DOHH2 (cell line): ENCODE measurements at regions not wholly inside any gene's neighbourhood (a gene's known extent, or its start where the extent isn't known, plus 50 kb on each side); places are given as distances from the start of the nearest gene placed in this dataset.

Experiments
- H3F3A ChIP-seq: fragments of 200-600 bp; sonication (generic), shearing (Covaris generic); 2 replicates; pipeline ENCODE4 v1.6.0; 2016; ENCODE audit warnings: antibody characterized with exemption, mild to moderate bottlenecking; ENCODE audit not compliant: control insufficient read depth, insufficient read depth
- H3K27ac ChIP-seq: fragments of 200-600 bp; sonication (generic); 2 replicates; pipeline ENCODE4 v1.5.1; 2014; ENCODE audit warnings: low read depth, mild to moderate bottlenecking, low read length, moderate library complexity
- H3K27me3 ChIP-seq: fragments of 200-600 bp; sonication (generic); 2 replicates; pipeline ENCODE4 v1.6.1; 2014; ENCODE audit warnings: mild to moderate bottlenecking, low read length, mixed read lengths; ENCODE audit not compliant: control insufficient read depth
- H3K36me3 ChIP-seq: fragments of 200-600 bp; sonication (generic); 2 replicates; pipeline ENCODE4 v1.6.1; 2014; ENCODE audit warnings: mild to moderate bottlenecking, low read length, moderate library complexity, mixed read lengths; ENCODE audit not compliant: control insufficient read depth
- H3K4me1 ChIP-seq: fragments of 200-600 bp; sonication (generic); 2 replicates; pipeline ENCODE4 v1.6.1; 2014; ENCODE audit warnings: mild to moderate bottlenecking, low read length, mixed read lengths; ENCODE audit not compliant: control insufficient read depth
- H3K4me2 ChIP-seq: fragments of 200-600 bp; sonication (generic); 2 replicates; pipeline ENCODE4 v1.6.0; 2014; ENCODE audit warnings: mild to moderate bottlenecking, low read length, moderate library complexity
- H3K4me3 ChIP-seq: fragments of 200-600 bp; sonication (generic); 2 replicates; pipeline ENCODE4 v1.5.1; 2014; ENCODE audit warnings: mild to moderate bottlenecking, low read length, mixed read lengths
- H3K79me2 ChIP-seq: fragments of 200-600 bp; sonication (generic); 2 replicates; pipeline ENCODE4 v1.6.1; 2014; ENCODE audit warnings: mild to moderate bottlenecking, low read length, mixed read lengths; ENCODE audit not compliant: control insufficient read depth
- H3K9me2 ChIP-seq: fragments of 200-600 bp; sonication (generic); replicated peaks from 2 replicates; pipeline ENCODE4 v1.6.1; 2014; ENCODE audit warnings: mild to moderate bottlenecking, low read length, mixed read lengths; ENCODE audit not compliant: control insufficient read depth
- H3K9me3 ChIP-seq: fragments of 200-600 bp; sonication (generic); 2 replicates; pipeline ENCODE4 v1.6.1; 2014; ENCODE audit warnings: antibody characterized with exemption, low read length, mixed read lengths; ENCODE audit not compliant: control insufficient read depth, insufficient read depth
- H4K20me1 ChIP-seq: fragments of 200-600 bp; sonication (generic); 2 replicates; pipeline ENCODE4 v1.6.0; 2014; ENCODE audit warnings: low read depth, mild to moderate bottlenecking, antibody characterized with exemption, low read length, moderate library complexity; ENCODE audit not compliant: control insufficient read depth, insufficient read depth
- EZH2phosphoT487 ChIP-seq: fragments of 200-600 bp; sonication (generic); IDR thresholded peaks from 2 replicates; pipeline ENCODE4 v1.6.1; 2017; ENCODE audit warnings: borderline replicate concordance, mild to moderate bottlenecking, antibody characterized with exemption, low read length, moderate library complexity, mixed read lengths
- TF ChIP-seq, protein P1 (sequence below): fragments of 200-600 bp; sonication (generic); IDR thresholded peaks from one replicate; pipeline ENCODE4 v1.5.1; 2014; ENCODE audit warnings: antibody characterized with exemption, mild to moderate bottlenecking, low read depth, low read length; ENCODE audit not compliant: poor library complexity, severe bottlenecking

GRCh38 chr5:86137297-86137696, 480.4 kb upstream of the COX7C start:
- Histone ChIP-seq H3K27ac (no peak overlapping the region), H3K27me3 (no peaks in the 10 kb centered on the region), H3K4me2 (no peak overlapping the region), H4K20me1 (no peaks in the 10 kb centered on the region), H3K4me3 (no peak overlapping the region), H3K36me3 (no peaks in the 10 kb centered on the region), H3K9me2 (no peaks in the 10 kb centered on the region), H3K79me2 (no peaks in the 10 kb centered on the region), H3K9me3 (no peaks in the 10 kb centered on the region), H3K4me1 (no peaks in the 10 kb centered on the region), H3F3A (no peaks in the 10 kb centered on the region)
- TF ChIP-seq, protein P1, sequence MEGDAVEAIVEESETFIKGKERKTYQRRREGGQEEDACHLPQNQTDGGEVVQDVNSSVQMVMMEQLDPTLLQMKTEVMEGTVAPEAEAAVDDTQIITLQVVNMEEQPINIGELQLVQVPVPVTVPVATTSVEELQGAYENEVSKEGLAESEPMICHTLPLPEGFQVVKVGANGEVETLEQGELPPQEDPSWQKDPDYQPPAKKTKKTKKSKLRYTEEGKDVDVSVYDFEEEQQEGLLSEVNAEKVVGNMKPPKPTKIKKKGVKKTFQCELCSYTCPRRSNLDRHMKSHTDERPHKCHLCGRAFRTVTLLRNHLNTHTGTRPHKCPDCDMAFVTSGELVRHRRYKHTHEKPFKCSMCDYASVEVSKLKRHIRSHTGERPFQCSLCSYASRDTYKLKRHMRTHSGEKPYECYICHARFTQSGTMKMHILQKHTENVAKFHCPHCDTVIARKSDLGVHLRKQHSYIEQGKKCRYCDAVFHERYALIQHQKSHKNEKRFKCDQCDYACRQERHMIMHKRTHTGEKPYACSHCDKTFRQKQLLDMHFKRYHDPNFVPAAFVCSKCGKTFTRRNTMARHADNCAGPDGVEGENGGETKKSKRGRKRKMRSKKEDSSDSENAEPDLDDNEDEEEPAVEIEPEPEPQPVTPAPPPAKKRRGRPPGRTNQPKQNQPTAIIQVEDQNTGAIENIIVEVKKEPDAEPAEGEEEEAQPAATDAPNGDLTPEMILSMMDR: no peak
- no peak for TF ChIP-seq EZH2phosphoT487

DNA sequence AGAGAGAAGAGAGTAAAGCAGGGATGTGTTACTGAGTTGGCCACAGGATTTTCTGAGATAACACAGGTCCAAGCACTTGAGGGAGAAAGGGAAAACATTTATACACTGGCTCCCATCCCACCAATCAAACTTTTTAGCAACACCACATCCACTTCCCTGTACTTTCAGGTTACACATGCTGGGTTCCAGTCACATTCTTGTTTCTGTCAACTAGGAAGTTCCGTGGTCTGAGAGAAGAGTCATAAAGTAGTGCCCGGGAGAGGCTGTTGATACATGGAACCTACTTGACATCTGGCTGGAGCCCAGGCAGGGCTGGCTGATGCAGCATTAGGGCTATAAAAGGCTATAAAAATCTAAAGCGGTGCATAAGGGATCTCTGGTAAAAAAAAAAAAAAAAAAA, 473.9 kb upstream of the COX7C start:
- H3K27me3 ChIP-seq: no peaks in the 10 kb centered on the region
- H3K36me3 ChIP-seq: no peaks in the 10 kb centered on the region
- no peaks in the 10 kb centered on the region for H3K9me2 ChIP-seq
- H3K27ac ChIP-seq: no peak overlapping the region
- no peaks in the 10 kb centered on the region for H3F3A ChIP-seq
- no peaks in the 10 kb centered on the region for H3K9me3 ChIP-seq
- no peaks in the 10 kb centered on the region for H4K20me1 ChIP-seq
- no peak overlapping the region for H3K4me2 ChIP-seq
- no peaks in the 10 kb centered on the region for H3K79me2 ChIP-seq
- H3K4me3 ChIP-seq: no peak overlapping the region
- no peaks in the 10 kb centered on the region for H3K4me1 ChIP-seq
- no peak for TF ChIP-seq EZH2phosphoT487
- TF ChIP-seq, protein P1: no peak

- H4K20me1 ChIP-seq: no peaks in the 10 kb centered on the region
- no peaks in the 10 kb centered on the region for H3K79me2 ChIP-seq
- TF ChIP-seq EZH2phosphoT487: no peak
- TF ChIP-seq, protein P1: no peak
- H3F3A ChIP-seq: no peaks in the 10 kb centered on the region
- H3K27ac ChIP-seq: no peak overlapping the region
- no peak overlapping the region for H3K4me2 ChIP-seq
- H3K27me3 ChIP-seq: no peaks in the 10 kb centered on the region
- no peaks in the 10 kb centered on the region for H3K9me2 ChIP-seq
- no peaks in the 10 kb centered on the region for H3K9me3 ChIP-seq
- H3K4me1 ChIP-seq: no peaks in the 10 kb centered on the region
- H3K36me3 ChIP-seq: no peaks in the 10 kb centered on the region
- no peak overlapping the region for H3K4me3 ChIP-seq
Observed at GRCh38 chr5:86152988-86153560, 464.7 kb upstream of the COX7C start.
